Gastroesophageal sphincter (tissue), 3 donors: ENCODE measurements at regions not wholly inside any gene's neighbourhood (a gene's known extent, or its start where the extent isn't known, plus 50 kb on each side); places are given as distances from the start of the nearest gene placed in this dataset.

Experiments used
- CTCF ChIP-seq, 4 experiments: fragments of 200-600 bp in 2 of 4; fragments of 450-650 bp in 2 of 4; sonication (generic) in 1 of 4; IDR thresholded peaks; one replicate each; pipeline ENCODE4 v1.5.1; 2017 to 2019; ENCODE audit warnings: antibody characterized with exemption in 4 of 4, mild to moderate bottlenecking in 2 of 4, moderate library complexity in 2 of 4
- EP300 ChIP-seq: sonication (generic); formaldehyde crosslinking; IDR thresholded peaks from one replicate; pipeline ENCODE4 v1.6.1; 2017; ENCODE audit warnings: antibody characterized with exemption, mild to moderate bottlenecking
- POLR2A ChIP-seq, 2 donors: fragments of 450-650 bp; IDR thresholded peaks; one replicate each; pipeline ENCODE4 v1.6.1; 2017; ENCODE audit warnings: antibody characterized with exemption in 2 of 2, mild to moderate bottlenecking in 2 of 2, moderate library complexity in 1 of 2

DNA sequence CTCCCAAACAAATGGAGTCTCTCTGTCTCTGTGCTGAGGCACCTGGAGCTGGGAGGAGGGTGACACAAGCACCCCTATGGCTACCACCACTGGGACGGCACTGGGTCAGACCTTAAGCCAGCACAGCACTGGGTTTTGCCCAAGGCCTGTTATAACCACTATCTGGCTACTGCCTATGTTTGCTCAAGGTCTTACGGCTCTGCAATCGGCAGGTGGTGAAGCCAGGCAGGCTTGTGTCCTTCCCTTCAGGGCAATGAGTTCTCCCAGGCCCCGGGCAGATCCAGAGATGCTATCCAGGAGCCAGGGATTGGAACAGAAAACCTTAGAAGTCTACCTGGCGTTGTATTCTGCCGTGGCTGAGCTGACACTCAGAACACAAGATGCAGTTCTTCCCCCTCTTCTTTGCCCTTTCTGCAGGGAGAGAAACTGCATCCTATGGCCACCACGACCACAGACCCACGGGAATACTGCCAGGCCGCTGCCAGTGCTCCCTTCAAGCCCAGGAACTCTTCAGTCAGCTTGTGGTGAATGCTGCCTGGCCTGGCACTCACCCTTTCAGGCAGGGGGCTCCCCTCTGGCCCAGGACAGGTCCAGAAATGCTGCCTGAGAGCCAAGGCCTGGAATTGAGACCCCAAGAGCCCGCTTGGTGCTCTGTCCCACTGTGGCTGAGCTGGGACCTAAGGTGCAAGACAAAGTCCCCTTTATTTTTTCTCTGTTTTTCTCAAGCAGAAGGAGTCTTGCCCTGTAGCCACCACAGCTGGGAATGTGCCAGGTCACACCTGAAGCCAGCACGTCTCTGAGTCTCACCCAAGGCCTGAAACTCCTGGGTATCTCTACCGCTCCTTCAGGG, 67.0 kb upstream of the FRMD1 start:
- no peak for TF ChIP-seq POLR2A (IDR thresholded peaks at IDR 0.05)
- TF ChIP-seq EP300: no peak
- no peak for TF ChIP-seq CTCF (IDR thresholded peaks at IDR 0.05)
